HL-60 (cell line): ENCODE measurements at regions not wholly inside any gene's neighbourhood (a gene's known extent, or its start where the extent isn't known, plus 50 kb on each side); places are given as distances from the start of the nearest gene placed in this dataset.

Source experiments
- DNase-seq, 2 experiments: peaks; one replicate each; pipeline ENCODE4 v3.0.0-alpha.2; 2010 to 2020; ENCODE audit warnings: low read depth in 1 of 2, low spot score in 1 of 2
- H3K27ac ChIP-seq: fragments of 250-450 bp; sonication (Bioruptor Pico); replicated peaks from 2 replicates; pipeline ENCODE4 v1.5.1; 2020; ENCODE audit warnings: mild to moderate bottlenecking, moderate library complexity
- H3K27me3 ChIP-seq: fragments of 250-450 bp; sonication (Bioruptor Pico); 2 replicates; pipeline ENCODE4 v1.5.1; 2021; ENCODE audit warnings: mild to moderate bottlenecking, moderate library complexity; ENCODE audit not compliant: insufficient read depth, poor library complexity, severe bottlenecking
- H3K4me3 ChIP-seq: replicated peaks from 2 replicates; pipeline ENCODE4 v1.5.1; 2011; ENCODE audit warnings: mild to moderate bottlenecking, control low read depth, low read length; ENCODE audit not compliant: insufficient read depth
- GABPA ChIP-seq: IDR thresholded peaks from 2 replicates; pipeline ENCODE4 v1.6.1; 2012; ENCODE audit warnings: low read depth
- POLR2AphosphoS5 ChIP-seq: IDR thresholded peaks from 2 replicates; pipeline ENCODE4 v1.6.1; 2012; ENCODE audit warnings: low read depth
- SPI1 ChIP-seq: IDR thresholded peaks from 2 replicates; pipeline ENCODE4 v1.6.1; 2012; ENCODE audit warnings: low read depth, mild to moderate bottlenecking, borderline replicate concordance
- TF ChIP-seq, protein P1 (sequence below): IDR thresholded peaks from one replicate; pipeline ENCODE4 v1.5.1; 2011; ENCODE audit warnings: low read length, control low read depth, inconsistent platforms; ENCODE audit not compliant: insufficient read depth
- TF ChIP-seq, protein P2 (sequence below): IDR thresholded peaks from 2 replicates; pipeline ENCODE4 v1.6.1; 2012; ENCODE audit warnings: low read depth; ENCODE audit not compliant: insufficient replicate concordance

GRCh38 chr11:116211147-116211546 lies 561.6 kb downstream of the BUD13 start:
- TF ChIP-seq, protein P1, sequence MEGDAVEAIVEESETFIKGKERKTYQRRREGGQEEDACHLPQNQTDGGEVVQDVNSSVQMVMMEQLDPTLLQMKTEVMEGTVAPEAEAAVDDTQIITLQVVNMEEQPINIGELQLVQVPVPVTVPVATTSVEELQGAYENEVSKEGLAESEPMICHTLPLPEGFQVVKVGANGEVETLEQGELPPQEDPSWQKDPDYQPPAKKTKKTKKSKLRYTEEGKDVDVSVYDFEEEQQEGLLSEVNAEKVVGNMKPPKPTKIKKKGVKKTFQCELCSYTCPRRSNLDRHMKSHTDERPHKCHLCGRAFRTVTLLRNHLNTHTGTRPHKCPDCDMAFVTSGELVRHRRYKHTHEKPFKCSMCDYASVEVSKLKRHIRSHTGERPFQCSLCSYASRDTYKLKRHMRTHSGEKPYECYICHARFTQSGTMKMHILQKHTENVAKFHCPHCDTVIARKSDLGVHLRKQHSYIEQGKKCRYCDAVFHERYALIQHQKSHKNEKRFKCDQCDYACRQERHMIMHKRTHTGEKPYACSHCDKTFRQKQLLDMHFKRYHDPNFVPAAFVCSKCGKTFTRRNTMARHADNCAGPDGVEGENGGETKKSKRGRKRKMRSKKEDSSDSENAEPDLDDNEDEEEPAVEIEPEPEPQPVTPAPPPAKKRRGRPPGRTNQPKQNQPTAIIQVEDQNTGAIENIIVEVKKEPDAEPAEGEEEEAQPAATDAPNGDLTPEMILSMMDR: no peak
- TF ChIP-seq POLR2AphosphoS5 (no peak), SPI1 (no peak), GABPA (no peak)
- TF ChIP-seq, protein P2, sequence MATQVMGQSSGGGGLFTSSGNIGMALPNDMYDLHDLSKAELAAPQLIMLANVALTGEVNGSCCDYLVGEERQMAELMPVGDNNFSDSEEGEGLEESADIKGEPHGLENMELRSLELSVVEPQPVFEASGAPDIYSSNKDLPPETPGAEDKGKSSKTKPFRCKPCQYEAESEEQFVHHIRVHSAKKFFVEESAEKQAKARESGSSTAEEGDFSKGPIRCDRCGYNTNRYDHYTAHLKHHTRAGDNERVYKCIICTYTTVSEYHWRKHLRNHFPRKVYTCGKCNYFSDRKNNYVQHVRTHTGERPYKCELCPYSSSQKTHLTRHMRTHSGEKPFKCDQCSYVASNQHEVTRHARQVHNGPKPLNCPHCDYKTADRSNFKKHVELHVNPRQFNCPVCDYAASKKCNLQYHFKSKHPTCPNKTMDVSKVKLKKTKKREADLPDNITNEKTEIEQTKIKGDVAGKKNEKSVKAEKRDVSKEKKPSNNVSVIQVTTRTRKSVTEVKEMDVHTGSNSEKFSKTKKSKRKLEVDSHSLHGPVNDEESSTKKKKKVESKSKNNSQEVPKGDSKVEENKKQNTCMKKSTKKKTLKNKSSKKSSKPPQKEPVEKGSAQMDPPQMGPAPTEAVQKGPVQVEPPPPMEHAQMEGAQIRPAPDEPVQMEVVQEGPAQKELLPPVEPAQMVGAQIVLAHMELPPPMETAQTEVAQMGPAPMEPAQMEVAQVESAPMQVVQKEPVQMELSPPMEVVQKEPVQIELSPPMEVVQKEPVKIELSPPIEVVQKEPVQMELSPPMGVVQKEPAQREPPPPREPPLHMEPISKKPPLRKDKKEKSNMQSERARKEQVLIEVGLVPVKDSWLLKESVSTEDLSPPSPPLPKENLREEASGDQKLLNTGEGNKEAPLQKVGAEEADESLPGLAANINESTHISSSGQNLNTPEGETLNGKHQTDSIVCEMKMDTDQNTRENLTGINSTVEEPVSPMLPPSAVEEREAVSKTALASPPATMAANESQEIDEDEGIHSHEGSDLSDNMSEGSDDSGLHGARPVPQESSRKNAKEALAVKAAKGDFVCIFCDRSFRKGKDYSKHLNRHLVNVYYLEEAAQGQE: no peak
- H3K27me3 ChIP-seq: no peaks in the 10 kb centered on the region
- DNase-seq: no peak
- no peak overlapping the region for H3K27ac ChIP-seq
- no peak overlapping the region for H3K4me3 ChIP-seq

DNA sequence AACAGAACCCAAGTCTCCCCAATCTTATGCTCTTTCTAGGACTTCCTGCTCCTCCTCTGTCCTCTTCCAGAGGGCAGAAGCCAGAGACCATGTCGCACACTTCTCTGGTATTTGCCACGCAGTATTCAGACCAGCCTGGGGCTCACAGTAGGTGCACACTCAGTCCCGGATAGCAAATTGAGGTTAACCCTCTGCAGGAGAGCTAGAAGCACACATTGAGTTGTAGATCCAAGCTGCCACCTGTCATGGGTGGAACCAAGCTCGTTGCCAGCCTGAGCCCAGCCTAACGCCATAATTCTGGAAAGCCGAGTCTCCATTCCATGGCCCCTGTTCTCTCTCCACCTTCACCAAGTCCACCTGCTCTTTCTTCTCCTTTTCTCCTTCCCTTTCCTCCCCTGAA lies 562.1 kb downstream of the BUD13 start:
- TF ChIP-seq, protein P2: no peak
- TF ChIP-seq, protein P1: no peak
- no peak for TF ChIP-seq SPI1
- no peak for TF ChIP-seq POLR2AphosphoS5
- TF ChIP-seq GABPA: no peak
- Histone ChIP-seq H3K27ac (no peak overlapping the region), H3K4me3 (no peak overlapping the region), H3K27me3 (no peaks in the 10 kb centered on the region)
- DNase-seq: no peak

- Histone ChIP-seq H3K4me3 (no peak overlapping the region), H3K27ac (no peak overlapping the region), H3K27me3 (no peaks in the 10 kb centered on the region)
- TF ChIP-seq, protein P1: no peak
- TF ChIP-seq SPI1: no peak
- no peak for TF ChIP-seq GABPA
- TF ChIP-seq, protein P2: no peak
- TF ChIP-seq POLR2AphosphoS5: no peak
- no peak for DNase-seq
Observed at GRCh38 chr11:116209255-116209654, 563.5 kb downstream of the BUD13 start.
